ENCODE measurements at regions not wholly inside any gene's neighbourhood (a gene's known extent, or its start where the extent isn't known, plus 50 kb on each side); places are given as distances from the start of the nearest gene placed in this dataset.
"Not testable (repeated sequence)": the region's sequence is repeated elsewhere in the genome, so short reads cannot be mapped to it uniquely, and the experiment has no call there.

GRCh38 chr20:30816182-30816645 lies 441.2 kb upstream of the DEFB115 start:
- peaks cover 13% of the 10 kb centered on the region for H3K36me3 Mint-ChIP-seq (ENCODE audit: low read depth)
- no peak overlapping the region for H3K4me3 Mint-ChIP-seq
- peaks cover 17% of the 10 kb centered on the region for H3K9me3 Mint-ChIP-seq
- no peak for TF ChIP-seq CTCF (IDR thresholded peaks at IDR 0.05; ENCODE audit: unreplicated experiment in 3 of 3)
- H3K4me1 Mint-ChIP-seq: no peaks in the 10 kb centered on the region
- no peaks in the 10 kb centered on the region for H3K27me3 Mint-ChIP-seq (ENCODE audit: low read depth)
- H3K27ac Mint-ChIP-seq: no peak overlapping the region

GRCh38 chr20:30821615-30822014 lies 435.8 kb upstream of the DEFB115 start:
- not testable (repeated sequence) for H3K9me3 Mint-ChIP-seq; H3K27me3 Mint-ChIP-seq (ENCODE audit: low read depth); H3K36me3 Mint-ChIP-seq (ENCODE audit: low read depth); H3K4me3 Mint-ChIP-seq; H3K4me1 Mint-ChIP-seq; H3K27ac Mint-ChIP-seq

GRCh38 chr20:30824666-30825065 lies 432.8 kb upstream of the DEFB115 start:
- H3K27ac Mint-ChIP-seq; H3K4me3 Mint-ChIP-seq; H3K4me1 Mint-ChIP-seq; H3K27me3 Mint-ChIP-seq (ENCODE audit: low read depth); H3K36me3 Mint-ChIP-seq (ENCODE audit: low read depth): not testable (repeated sequence)
- peaks cover 24% of the 10 kb centered on the region for H3K9me3 Mint-ChIP-seq

GRCh38 chr20:30845923-30846322 lies 411.5 kb upstream of the DEFB115 start:
- not testable (repeated sequence) for H3K4me3 Mint-ChIP-seq; H3K36me3 Mint-ChIP-seq (ENCODE audit: low read depth); H3K4me1 Mint-ChIP-seq; H3K27me3 Mint-ChIP-seq (ENCODE audit: low read depth); H3K27ac Mint-ChIP-seq
- peaks cover 38% of the 10 kb centered on the region for H3K9me3 Mint-ChIP-seq

GRCh38 chr20:30868271-30868670 lies 389.2 kb upstream of the DEFB115 start:
- H3K27ac Mint-ChIP-seq; H3K4me1 Mint-ChIP-seq; H3K27me3 Mint-ChIP-seq (ENCODE audit: low read depth); H3K36me3 Mint-ChIP-seq (ENCODE audit: low read depth); H3K4me3 Mint-ChIP-seq: not testable (repeated sequence)
- H3K9me3 Mint-ChIP-seq: peaks cover 64% of the 10 kb centered on the region

- not testable (repeated sequence) for H3K27me3 Mint-ChIP-seq (ENCODE audit: low read depth); H3K36me3 Mint-ChIP-seq (ENCODE audit: low read depth); H3K27ac Mint-ChIP-seq; H3K4me3 Mint-ChIP-seq; H3K4me1 Mint-ChIP-seq
- H3K9me3 Mint-ChIP-seq: peaks cover 72% of the 10 kb centered on the region
These were observed 386.3 kb upstream of the DEFB115 start for GRCh38 chr20:30871127-30871526.

- H3K27me3 Mint-ChIP-seq (ENCODE audit: low read depth); H3K4me3 Mint-ChIP-seq; H3K36me3 Mint-ChIP-seq (ENCODE audit: low read depth); H3K4me1 Mint-ChIP-seq; H3K27ac Mint-ChIP-seq: not testable (repeated sequence)
- peaks cover 73% of the 10 kb centered on the region for H3K9me3 Mint-ChIP-seq
These were observed 385.2 kb upstream of the DEFB115 start for GRCh38 chr20:30872252-30872651.

- H3K27me3 Mint-ChIP-seq (ENCODE audit: low read depth); H3K4me3 Mint-ChIP-seq; H3K27ac Mint-ChIP-seq; H3K4me1 Mint-ChIP-seq; H3K36me3 Mint-ChIP-seq (ENCODE audit: low read depth): not testable (repeated sequence)
- peaks cover 56% of the 10 kb centered on the region for H3K9me3 Mint-ChIP-seq
These were observed 381.6 kb upstream of the DEFB115 start for GRCh38 chr20:30875868-30876267.

- peaks cover 22% of the 10 kb centered on the region for H3K9me3 Mint-ChIP-seq
- not testable (repeated sequence) for H3K4me1 Mint-ChIP-seq; H3K4me3 Mint-ChIP-seq; H3K27ac Mint-ChIP-seq; H3K27me3 Mint-ChIP-seq (ENCODE audit: low read depth); H3K36me3 Mint-ChIP-seq (ENCODE audit: low read depth)
These were observed 366.1 kb upstream of the DEFB115 start for GRCh38 chr20:30891400-30891799.

GRCh38 chr20:30892541-30893345 lies 364.7 kb upstream of the DEFB115 start:
- H3K4me3 Mint-ChIP-seq: no peak overlapping the region
- no peaks in the 10 kb centered on the region for H3K27me3 Mint-ChIP-seq (ENCODE audit: low read depth)
- H3K9me3 Mint-ChIP-seq: peaks cover 14% of the 10 kb centered on the region
- TF ChIP-seq CTCF (IDR thresholded peaks at IDR 0.05; ENCODE audit: unreplicated experiment in 3 of 3): no peak
- peaks cover 5% of the 10 kb centered on the region for H3K36me3 Mint-ChIP-seq (ENCODE audit: low read depth)
- H3K27ac Mint-ChIP-seq: no peak overlapping the region
- H3K4me1 Mint-ChIP-seq: no peaks in the 10 kb centered on the region

GRCh38 chr20:30893346-30894314 lies 363.8 kb upstream of the DEFB115 start:
- H3K27ac Mint-ChIP-seq; H3K4me1 Mint-ChIP-seq; H3K36me3 Mint-ChIP-seq (ENCODE audit: low read depth); H3K4me3 Mint-ChIP-seq; H3K27me3 Mint-ChIP-seq (ENCODE audit: low read depth): not testable (repeated sequence)
- peaks cover 16% of the 10 kb centered on the region for H3K9me3 Mint-ChIP-seq

GRCh38 chr20:30894707-30895353 lies 362.6 kb upstream of the DEFB115 start:
- H3K27ac Mint-ChIP-seq; H3K4me3 Mint-ChIP-seq; H3K27me3 Mint-ChIP-seq (ENCODE audit: low read depth); H3K36me3 Mint-ChIP-seq (ENCODE audit: low read depth); H3K4me1 Mint-ChIP-seq: not testable (repeated sequence)
- peaks cover 16% of the 10 kb centered on the region for H3K9me3 Mint-ChIP-seq
